Mesenchymal stem cell (in vitro differentiated cells and primary cell): ENCODE measurements at regions not wholly inside any gene's neighbourhood (a gene's known extent, or its start where the extent isn't known, plus 50 kb on each side); places are given as distances from the start of the nearest gene placed in this dataset.
A peak's percentile ranks its signal among the peaks of the same experiment; 100 is the strongest.

ENCODE experiments used
- DNase-seq: peaks from one replicate; pipeline ENCODE4 v3.0.0-alpha.2; 2013
- H2AFZ ChIP-seq: one replicate; pipeline ENCODE4 v1.6.1; 2013; ENCODE audit warnings: low read depth, mild to moderate bottlenecking, control low read depth, inconsistent platforms, low read length, moderate library complexity
- H2AK5ac ChIP-seq: 2 replicates; pipeline ENCODE4 v1.6.1; 2013; ENCODE audit warnings: low read length, moderate library complexity, mild to moderate bottlenecking, inconsistent platforms; ENCODE audit not compliant: severe bottlenecking
- H2BK120ac ChIP-seq: one replicate; pipeline ENCODE4 v1.6.1; 2013; ENCODE audit warnings: low read depth, mild to moderate bottlenecking, inconsistent platforms, low read length, moderate library complexity
- H2BK12ac ChIP-seq, 2 experiments: one replicate each; pipeline ENCODE4 v1.6.1; 2013; ENCODE audit warnings: inconsistent platforms in 2 of 2, low read length in 2 of 2, mild to moderate bottlenecking in 2 of 2, moderate library complexity in 2 of 2, control low read depth in 1 of 2
- H2BK15ac ChIP-seq: one replicate; pipeline ENCODE4 v1.6.1; 2013; ENCODE audit warnings: mild to moderate bottlenecking, low read depth, inconsistent platforms; ENCODE audit not compliant: poor library complexity, severe bottlenecking
- H2BK5ac ChIP-seq: 2 replicates; pipeline ENCODE4 v1.6.1; 2013; ENCODE audit warnings: low read depth, mild to moderate bottlenecking, low read length, control low read depth, inconsistent platforms; ENCODE audit not compliant: poor library complexity, severe bottlenecking
- H3K14ac ChIP-seq, 2 experiments: one replicate each; pipeline ENCODE4 v1.6.1; 2013; ENCODE audit warnings: inconsistent platforms in 2 of 2, low read length in 2 of 2, control low read depth in 1 of 2, mild to moderate bottlenecking in 1 of 2, moderate library complexity in 1 of 2
- H3K18ac ChIP-seq, 2 experiments: one replicate each; pipeline ENCODE4 v1.6.1; 2013; ENCODE audit warnings: inconsistent platforms in 2 of 2, low read length in 2 of 2, control low read depth in 1 of 2, low read depth in 1 of 2, mild to moderate bottlenecking in 1 of 2
- H3K23ac ChIP-seq, 2 experiments: one replicate each; pipeline ENCODE4 v1.6.1; 2013; ENCODE audit warnings: inconsistent platforms in 2 of 2, low read length in 2 of 2, mild to moderate bottlenecking in 2 of 2, moderate library complexity in 2 of 2, control low read depth in 1 of 2
- H3K27ac ChIP-seq: 2 replicates; pipeline ENCODE4 v1.5.1; 2013; ENCODE audit warnings: mild to moderate bottlenecking, moderate library complexity, low read length, control low read depth, inconsistent platforms; ENCODE audit not compliant: poor library complexity, severe bottlenecking
- H3K27me3 ChIP-seq, 2 experiments: 2 replicates each; pipeline versions ENCODE4 v1.6.1 to v1.7.0; 2013; ENCODE audit warnings: low read length in 2 of 2, mild to moderate bottlenecking in 2 of 2, moderate library complexity in 2 of 2, control low read depth in 1 of 2, inconsistent platforms in 1 of 2; ENCODE audit not compliant: control insufficient read depth in 1 of 2, insufficient read depth in 1 of 2
- H3K36me3 ChIP-seq, 2 experiments: 2 replicates each; pipeline versions ENCODE4 v1.6.1 to v1.7.0; 2013; ENCODE audit warnings: low read length in 2 of 2, control low read depth in 1 of 2, inconsistent platforms in 1 of 2, low read depth in 1 of 2, mild to moderate bottlenecking in 1 of 2; ENCODE audit not compliant: insufficient read depth in 2 of 2, control insufficient read depth in 1 of 2
- H3K4ac ChIP-seq, 2 experiments: one replicate each; pipeline ENCODE4 v1.6.1; 2013; ENCODE audit warnings: inconsistent platforms in 2 of 2, low read length in 2 of 2, mild to moderate bottlenecking in 2 of 2, moderate library complexity in 2 of 2, control low read depth in 1 of 2, low read depth in 1 of 2
- H3K4me1 ChIP-seq: 2 replicates; pipeline ENCODE4 v1.6.1; 2013; ENCODE audit warnings: low read depth, low read length, control low read depth; ENCODE audit not compliant: control insufficient read depth, insufficient read depth
- H3K4me2 ChIP-seq: 2 replicates; pipeline ENCODE4 v1.6.1; 2013; ENCODE audit warnings: low read length, mild to moderate bottlenecking, inconsistent platforms; ENCODE audit not compliant: poor library complexity, severe bottlenecking
- H3K4me3 ChIP-seq, 2 experiments: 2 replicates each; pipeline versions ENCODE4 v1.5.1 to v1.7.0; 2013; ENCODE audit warnings: low read length in 2 of 2, mild to moderate bottlenecking in 2 of 2, control low read depth in 1 of 2, low read depth in 1 of 2; ENCODE audit not compliant: insufficient read depth in 1 of 2
- H3K79me1 ChIP-seq: replicated peaks from 2 replicates; pipeline ENCODE4 v1.6.1; 2013; ENCODE audit warnings: mild to moderate bottlenecking, control low read depth, low read length, inconsistent platforms; ENCODE audit not compliant: poor library complexity, severe bottlenecking
- H3K9ac ChIP-seq: 2 replicates; pipeline ENCODE4 v1.7.0; 2013; ENCODE audit warnings: mild to moderate bottlenecking, low read length, moderate library complexity
- H3K9me3 ChIP-seq: 2 replicates; pipeline ENCODE4 v1.7.0; 2013; ENCODE audit warnings: mild to moderate bottlenecking, low read length; ENCODE audit not compliant: control insufficient read depth
- H4K8ac ChIP-seq: one replicate; pipeline ENCODE4 v1.6.1; 2013; ENCODE audit warnings: inconsistent platforms, mild to moderate bottlenecking, low read length, moderate library complexity
- H4K91ac ChIP-seq: one replicate; pipeline ENCODE4 v1.6.1; 2013; ENCODE audit warnings: mild to moderate bottlenecking, low read length, inconsistent platforms
- WGBS: methylation state at CpG from one replicate; pipeline ENCODE4 v1.1.7; 2013; ENCODE audit warnings: mixed read lengths; 5-methylcytosine and 5-hydroxymethylcytosine counted together

- no peak overlapping the region for H4K8ac ChIP-seq
- H3K14ac ChIP-seq, result no peak overlapping the region
- no peak overlapping the region for H4K91ac ChIP-seq
- WGBS, result 100% methylated on average over 2 of the region's 3 CpGs
- no peak overlapping the region for H2AFZ ChIP-seq
- no peak overlapping the region for H3K9ac ChIP-seq
- DNase-seq, result no peak
- H3K23ac ChIP-seq, result no peak overlapping the region
- no peak overlapping the region for H2AK5ac ChIP-seq
- H3K4me3 ChIP-seq, result no peak overlapping the region
- H3K27me3 ChIP-seq, result no peaks in the 10 kb centered on the region
- no peaks in the 10 kb centered on the region for H3K79me1 ChIP-seq
- no peaks in the 10 kb centered on the region for H3K4me1 ChIP-seq
- H3K36me3 ChIP-seq, result no peaks in the 10 kb centered on the region
- no peak overlapping the region for H3K27ac ChIP-seq
- no peak overlapping the region for H3K4me2 ChIP-seq
- H2BK12ac ChIP-seq, result no peak overlapping the region
- peaks cover 7% of the 10 kb centered on the region for H3K9me3 ChIP-seq
- no peak overlapping the region for H3K18ac ChIP-seq
- H2BK15ac ChIP-seq, result no peak overlapping the region
- no peak overlapping the region for H3K4ac ChIP-seq
- no peak overlapping the region for H2BK120ac ChIP-seq
- H2BK5ac ChIP-seq, result no peak overlapping the region
Observed at GRCh38 chr2:167368371-167368770, 480.1 kb downstream of the XIRP2 start.

DNA sequence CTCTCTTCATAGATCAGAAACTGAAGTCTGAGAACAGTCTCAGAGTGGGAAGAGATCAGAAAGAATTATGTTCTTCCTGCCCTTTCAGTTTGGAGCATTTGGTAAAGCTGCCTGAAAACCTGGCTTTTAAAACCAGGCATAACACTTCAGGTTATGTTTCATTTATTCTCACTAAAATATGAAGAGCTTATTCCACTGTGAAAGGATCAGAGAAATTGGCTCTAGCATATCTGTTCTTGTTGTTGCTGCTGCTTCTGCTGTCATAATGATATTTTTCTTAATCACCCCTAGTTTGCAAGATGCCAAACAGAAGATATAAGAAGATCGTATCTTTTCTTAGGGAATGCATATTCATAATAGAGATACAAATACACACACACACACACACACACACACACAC lies 476.9 kb downstream of the XIRP2 start:
- H3K14ac ChIP-seq, result no peak overlapping the region
- H3K4ac ChIP-seq, result no peak overlapping the region
- no peak overlapping the region for H2BK15ac ChIP-seq
- H2BK12ac ChIP-seq, result no peak overlapping the region
- H4K8ac ChIP-seq, result no peak overlapping the region
- no peak overlapping the region for H2AFZ ChIP-seq
- no peak overlapping the region for H3K18ac ChIP-seq
- H3K79me1 ChIP-seq, result no peaks in the 10 kb centered on the region
- H3K36me3 ChIP-seq, result no peaks in the 10 kb centered on the region
- no peaks in the 10 kb centered on the region for H3K4me1 ChIP-seq
- H4K91ac ChIP-seq, result no peak overlapping the region
- no peak overlapping the region for H3K4me3 ChIP-seq
- 100% methylated on average over 1 of the region's 1 CpG for WGBS
- no peak overlapping the region for H3K27ac ChIP-seq
- H3K9ac ChIP-seq, result no peak overlapping the region
- no peak overlapping the region for H2BK5ac ChIP-seq
- H3K4me2 ChIP-seq, result no peak overlapping the region
- H3K23ac ChIP-seq, result no peak overlapping the region
- peaks cover 7% of the 10 kb centered on the region for H3K9me3 ChIP-seq
- no peaks in the 10 kb centered on the region for H3K27me3 ChIP-seq
- H2BK120ac ChIP-seq, result no peak overlapping the region
- DNase-seq, result no peak
- H2AK5ac ChIP-seq, result no peak overlapping the region

DNA sequence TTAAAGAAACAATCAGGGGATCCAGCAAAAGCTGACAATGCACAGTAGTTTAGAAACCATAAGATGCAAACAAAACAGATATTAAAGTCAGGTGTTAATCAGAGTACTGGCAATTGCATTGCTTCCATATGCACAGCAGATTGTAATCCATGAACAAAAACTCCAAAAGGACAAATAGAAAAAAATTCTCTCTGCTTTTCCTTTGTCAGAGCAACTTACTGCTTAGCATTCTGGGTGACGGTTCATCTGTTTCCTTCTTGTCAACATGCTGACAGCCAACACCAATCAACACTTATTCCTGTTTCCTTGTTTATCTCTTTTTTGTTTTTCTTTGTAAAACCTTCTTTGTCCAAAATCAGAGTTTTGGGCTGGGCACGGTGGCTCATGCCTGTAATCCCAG lies 473.1 kb downstream of the XIRP2 start:
- no peak for DNase-seq

DNA sequence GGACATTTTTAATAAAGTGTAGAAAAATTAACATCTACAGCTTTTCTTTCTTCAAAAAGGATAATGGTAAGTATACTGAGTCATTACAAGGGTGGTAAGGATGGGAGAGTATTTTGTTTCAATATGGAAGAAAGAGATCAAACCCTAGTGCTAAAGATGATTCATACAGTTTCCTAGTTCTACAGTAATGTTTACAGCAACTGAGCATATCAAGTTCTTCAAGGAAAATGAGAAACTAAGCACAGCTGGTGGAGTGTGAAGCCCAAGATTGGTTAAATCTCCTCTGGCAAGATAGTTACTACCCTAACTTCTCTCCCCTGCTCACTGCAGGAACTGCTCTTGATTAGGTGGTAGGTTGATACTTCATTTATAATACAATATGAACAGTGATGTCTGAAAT lies 467.5 kb downstream of the XIRP2 start:
- no peak overlapping the region for H3K9ac ChIP-seq
- no peak overlapping the region for H2AK5ac ChIP-seq
- H2BK120ac ChIP-seq, result no peak overlapping the region
- no peak overlapping the region for H4K91ac ChIP-seq
- H3K4me2 ChIP-seq, result no peak overlapping the region
- H3K79me1 ChIP-seq, result no peaks in the 10 kb centered on the region
- H2BK5ac ChIP-seq, result no peak overlapping the region
- no peak overlapping the region for H2BK15ac ChIP-seq
- peak; percentile 46 for DNase-seq
- H4K8ac ChIP-seq, result no peak overlapping the region
- H2BK12ac ChIP-seq, result no peak overlapping the region
- no peak overlapping the region for H3K23ac ChIP-seq
- H3K9me3 ChIP-seq, result no peaks in the 10 kb centered on the region
- H3K14ac ChIP-seq, result no peak overlapping the region
- H3K27me3 ChIP-seq, result no peaks in the 10 kb centered on the region
- H2AFZ ChIP-seq, result no peak overlapping the region
- H3K4ac ChIP-seq, result no peak overlapping the region
- no peak overlapping the region for H3K18ac ChIP-seq
- no peak overlapping the region for H3K4me3 ChIP-seq
- no peaks in the 10 kb centered on the region for H3K4me1 ChIP-seq
- H3K27ac ChIP-seq, result no peak overlapping the region
- H3K36me3 ChIP-seq, result no peaks in the 10 kb centered on the region

More for the DNA sequence above, 473.1 kb downstream of the XIRP2 start:
- WGBS, result 50% methylated on average over 2 of the region's 2 CpGs
- Histone ChIP-seq H3K18ac (no peak overlapping the region), H3K4me1 (no peaks in the 10 kb centered on the region), H3K36me3 (no peaks in the 10 kb centered on the region), H3K27ac (no peak overlapping the region), H2BK120ac (no peak overlapping the region), H3K4me3 (no peak overlapping the region), H4K91ac (no peak overlapping the region), H2BK5ac (no peak overlapping the region), H3K9me3 (no peaks in the 10 kb centered on the region), H3K27me3 (no peaks in the 10 kb centered on the region), H3K14ac (no peak overlapping the region), H3K9ac (no peak overlapping the region), H2BK12ac (no peak overlapping the region), H3K4me2 (no peak overlapping the region), H4K8ac (no peak overlapping the region), H3K79me1 (no peaks in the 10 kb centered on the region), H3K23ac (no peak overlapping the region), H2BK15ac (no peak overlapping the region), H3K4ac (no peak overlapping the region), H2AFZ (no peak overlapping the region), H2AK5ac (no peak overlapping the region)
